ENCODE measurements at regions not wholly inside any gene's neighbourhood (a gene's known extent, or its start where the extent isn't known, plus 50 kb on each side); places are given as distances from the start of the nearest gene placed in this dataset.

- Histone ChIP-seq H3K27ac (no peak overlapping the region), H3K27me3 (replicated peaks; ENCODE audit: insufficient read depth) (no peaks in the 10 kb centered on the region), H3K9me3 (no peaks in the 10 kb centered on the region), H3K36me3 (no peaks in the 10 kb centered on the region), H3K4me1 (replicated peaks) (no peaks in the 10 kb centered on the region), H3K4me3 (no peak overlapping the region)
- TF ChIP-seq CTCF (IDR thresholded peaks at IDR 0.05) = no peak
- no peak for TF ChIP-seq POLR2AphosphoS5 (IDR thresholded peaks at IDR 0.05)
- TF ChIP-seq POLR2A (IDR thresholded peaks at IDR 0.05) = no peak
- 62% methylated on average over 3 of the region's 3 CpGs for WGBS
- DNase-seq (ENCODE audit: low spot score) = no peak
- intact Hi-C loops (cut with DNase I) = no loop called here
Measured at GRCh38 chr10:84074521-84074920, 64.8 kb upstream of the GHITM start.

- Histone ChIP-seq H3K4me1 (replicated peaks) (no peaks in the 10 kb centered on the region), H3K4me3 (no peak overlapping the region), H3K27ac (no peak overlapping the region), H3K9me3 (no peaks in the 10 kb centered on the region), H3K36me3 (no peaks in the 10 kb centered on the region), H3K27me3 (replicated peaks; ENCODE audit: insufficient read depth) (no peaks in the 10 kb centered on the region)
- DNase-seq (ENCODE audit: low spot score) = no peak
- intact Hi-C loops (cut with DNase I) = no loop called here
- TF ChIP-seq POLR2A (IDR thresholded peaks at IDR 0.05) (no peak), POLR2AphosphoS5 (IDR thresholded peaks at IDR 0.05) (no peak)
- WGBS = 85% methylated on average over 4 of the region's 4 CpGs
Measured at GRCh38 chr10:84075226-84076046, 63.9 kb upstream of the GHITM start.

GRCh38 chr10:84076047-84076388 lies 63.3 kb upstream of the GHITM start:
- Histone ChIP-seq H3K36me3 (no peaks in the 10 kb centered on the region), H3K4me3 (no peak overlapping the region), H3K4me1 (replicated peaks) (no peaks in the 10 kb centered on the region), H3K27ac (no peak overlapping the region), H3K9me3 (no peaks in the 10 kb centered on the region), H3K27me3 (replicated peaks; ENCODE audit: insufficient read depth) (no peaks in the 10 kb centered on the region)
- 62% methylated on average over 1 of the region's 1 CpG for WGBS
- intact Hi-C loops (cut with DNase I) = no loop called here
- TF ChIP-seq POLR2AphosphoS5 (IDR thresholded peaks at IDR 0.05) (no peak), CTCF (IDR thresholded peaks at IDR 0.05) (no peak), POLR2A (IDR thresholded peaks at IDR 0.05) (no peak)
- no peak for DNase-seq (ENCODE audit: low spot score)

GRCh38 chr10:84076540-84077195 lies 62.6 kb upstream of the GHITM start:
- H3K27ac ChIP-seq = no peak overlapping the region
- TF ChIP-seq CTCF (IDR thresholded peaks at IDR 0.05) = no peak
- TF ChIP-seq POLR2A (IDR thresholded peaks at IDR 0.05) = no peak
- no peak for TF ChIP-seq POLR2AphosphoS5 (IDR thresholded peaks at IDR 0.05)
- H3K36me3 ChIP-seq = no peaks in the 10 kb centered on the region
- no peaks in the 10 kb centered on the region for H3K4me1 ChIP-seq (replicated peaks)
- H3K9me3 ChIP-seq = no peaks in the 10 kb centered on the region
- intact Hi-C loops (cut with DNase I) = no loop called here
- no peak for DNase-seq (ENCODE audit: low spot score)
- H3K4me3 ChIP-seq = no peak overlapping the region
- 35% methylated on average over 4 of the region's 4 CpGs for WGBS
- H3K27me3 ChIP-seq (replicated peaks; ENCODE audit: insufficient read depth) = no peaks in the 10 kb centered on the region

GRCh38 chr10:84077768-84078167 lies 61.5 kb upstream of the GHITM start:
- no peak overlapping the region for H3K27ac ChIP-seq

More at GRCh38 chr10:84077768-84078167, 61.5 kb upstream of the GHITM start:
- no peaks in the 10 kb centered on the region for H3K9me3 ChIP-seq
- DNase-seq (ENCODE audit: low spot score) = no peak
- H3K4me1 ChIP-seq (replicated peaks) = no peaks in the 10 kb centered on the region
- no peaks in the 10 kb centered on the region for H3K36me3 ChIP-seq
- H3K27me3 ChIP-seq (replicated peaks; ENCODE audit: insufficient read depth) = no peaks in the 10 kb centered on the region
- TF ChIP-seq CTCF (IDR thresholded peaks at IDR 0.05) (no peak), POLR2AphosphoS5 (IDR thresholded peaks at IDR 0.05) (no peak), POLR2A (IDR thresholded peaks at IDR 0.05) (no peak)
- WGBS = 91% methylated on average over 2 of the region's 2 CpGs
- no peak overlapping the region for H3K4me3 ChIP-seq
- intact Hi-C loops (cut with DNase I) = no loop called here

All from prostate gland (tissue), 2 donors.